ENCODE measurements at regions not wholly inside any gene's neighbourhood (a gene's known extent, or its start where the extent isn't known, plus 50 kb on each side); places are given as distances from the start of the nearest gene placed in this dataset.

- TF ChIP-seq CEBPB (IDR thresholded peaks at IDR 0.05; ENCODE audit: low read depth, low read length) (no peak), CTBP2 (IDR thresholded peaks at IDR 0.05; ENCODE audit: borderline replicate concordance, insufficient read depth, insufficient read length, low read length) (no peak), EP300 (IDR thresholded peaks at IDR 0.05; ENCODE audit: borderline replicate concordance in 1 of 2, low read depth in 2 of 2, low read length in 2 of 2) (no peak), KDM5A (IDR thresholded peaks at IDR 0.05; ENCODE audit: low read length) (no peak), POLR2A (IDR thresholded peaks at IDR 0.05; ENCODE audit: control extremely low read depth in 1 of 2, low read depth in 2 of 2, low read length in 2 of 2) (no peak), YY1 (IDR thresholded peaks at IDR 0.05; ENCODE audit: low read depth, low read length) (no peak), GABPA (IDR thresholded peaks at IDR 0.05; ENCODE audit: borderline replicate concordance, insufficient read depth, low read length) (no peak), ATF3 (IDR thresholded peaks at IDR 0.05; ENCODE audit: insufficient read depth, low read depth, low read length) (no peak), KDM1A (IDR thresholded peaks at IDR 0.05; ENCODE audit: borderline replicate concordance, low read length) (no peak), CREB1 (IDR thresholded peaks at IDR 0.05) (no peak), EZH2 (IDR thresholded peaks at IDR 0.05; ENCODE audit: low read depth, low read length, severe bottlenecking) (no peak), NANOG (IDR thresholded peaks at IDR 0.05; ENCODE audit: insufficient read depth, low read depth, low read length, poor library complexity, severe bottlenecking) (no peak), RBBP5 (IDR thresholded peaks at IDR 0.05; ENCODE audit: borderline replicate concordance, low read depth, low read length) (no peak), SRF (IDR thresholded peaks at IDR 0.05; ENCODE audit: low read depth, low read length) (no peak), PHF8 (conservative IDR thresholded peaks at IDR 0.05; ENCODE audit: low read depth, low read length) (no peak), BACH1 (IDR thresholded peaks at IDR 0.05; ENCODE audit: low read length) (no peak)
Observed at GRCh38 chr7:68671046-68671445, 927.2 kb upstream of the AUTS2 start (continued).

Data from H1 (cell line).